ENCODE measurements at regions not wholly inside any gene's neighbourhood (a gene's known extent, or its start where the extent isn't known, plus 50 kb on each side); places are given as distances from the start of the nearest gene placed in this dataset.

DNA sequence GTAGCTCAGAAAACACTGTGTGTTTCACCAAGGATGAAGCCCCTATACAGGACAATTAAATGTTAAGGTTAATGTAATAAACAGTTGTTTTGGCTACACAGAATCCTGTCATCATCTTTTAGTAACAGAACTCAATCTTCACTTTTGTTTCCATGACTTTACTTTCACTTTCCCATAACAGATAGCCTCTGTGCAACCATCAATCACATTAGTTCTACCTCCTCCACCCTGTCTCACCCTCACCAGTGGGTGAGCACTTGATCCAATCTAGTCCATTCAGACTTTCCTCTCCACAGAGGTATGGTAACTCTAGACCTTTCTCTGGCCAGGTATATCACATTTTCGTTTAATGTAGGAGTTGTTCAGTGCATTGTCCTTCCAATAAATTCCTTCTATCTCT, 1018.5 kb downstream of the ADGRL2 start:
- H3K27me3 ChIP-seq, result peaks cover 0 to 4% (median 0%) of the 10 kb centered on the region in 4 donors
- H3K4me3 ChIP-seq, result no peak overlapping the region
- H3K27ac ChIP-seq, result no peak overlapping the region
- H3K9me3 ChIP-seq, result no peaks in the 10 kb centered on the region
- no peaks in the 10 kb centered on the region for H3K36me3 ChIP-seq
- intact Hi-C loops (cut with DNase I), result no loop called here
- TF ChIP-seq CTCF (IDR thresholded peaks at IDR 0.05), result no peak
- no peaks in the 10 kb centered on the region for H3K4me1 ChIP-seq
- no peak for ATAC-seq
- no peak for DNase-seq
- 40 to 64% methylated on average over 1 of the region's 1 CpG for WGBS, 2 donors
- no peak for FAIRE-seq

DNA sequence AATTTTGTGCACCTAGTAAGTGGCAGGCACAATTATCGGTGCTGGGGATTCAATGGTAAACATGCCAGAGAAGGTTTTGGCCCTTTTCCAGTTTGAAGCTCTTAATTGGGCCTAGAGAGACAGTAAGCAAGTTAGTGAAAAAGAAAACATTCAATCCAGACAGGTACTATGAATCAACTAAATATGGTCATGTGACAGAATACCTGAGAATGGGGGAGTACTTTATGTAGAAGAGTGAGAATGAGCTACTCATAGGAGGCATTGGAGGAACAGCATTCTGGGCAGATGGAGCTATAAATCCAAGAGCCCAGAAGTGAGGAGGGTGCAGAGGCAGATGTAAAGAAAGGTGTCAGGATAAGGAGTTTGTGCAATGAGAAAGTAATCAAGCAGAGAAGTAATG, 1017.9 kb downstream of the ADGRL2 start:
- H3K9me3 ChIP-seq, result no peaks in the 10 kb centered on the region
- no peaks in the 10 kb centered on the region for H3K36me3 ChIP-seq
- H3K4me1 ChIP-seq, result no peaks in the 10 kb centered on the region
- no peak for ATAC-seq
- peaks cover 0 to 4% (median 0%) of the 10 kb centered on the region in 4 donors for H3K27me3 ChIP-seq
- no peak for DNase-seq
- intact Hi-C loops (cut with DNase I), result no loop called here
- FAIRE-seq, result no peak
- no peak overlapping the region for H3K4me3 ChIP-seq
- 59 to 62% methylated on average over 1 of the region's 1 CpG for WGBS, 2 donors
- no peak overlapping the region for H3K27ac ChIP-seq
- no peak for TF ChIP-seq CTCF (IDR thresholded peaks at IDR 0.05)

GRCh38 chr1:82813386-82813785, 1012.7 kb downstream of the ADGRL2 start:
- ATAC-seq (no peak), FAIRE-seq (no peak), DNase-seq (no peak)
- Histone ChIP-seq H3K27me3 (peaks cover 0 to 4% (median 0%) of the 10 kb centered on the region in 4 donors), H3K27ac (no peak overlapping the region), H3K4me1 (no peaks in the 10 kb centered on the region), H3K9me3 (no peaks in the 10 kb centered on the region), H3K4me3 (no peak overlapping the region), H3K36me3 (no peaks in the 10 kb centered on the region)
- intact Hi-C loops (cut with DNase I), result no loop called here
- TF ChIP-seq CTCF (IDR thresholded peaks at IDR 0.05), result no peak

DNA sequence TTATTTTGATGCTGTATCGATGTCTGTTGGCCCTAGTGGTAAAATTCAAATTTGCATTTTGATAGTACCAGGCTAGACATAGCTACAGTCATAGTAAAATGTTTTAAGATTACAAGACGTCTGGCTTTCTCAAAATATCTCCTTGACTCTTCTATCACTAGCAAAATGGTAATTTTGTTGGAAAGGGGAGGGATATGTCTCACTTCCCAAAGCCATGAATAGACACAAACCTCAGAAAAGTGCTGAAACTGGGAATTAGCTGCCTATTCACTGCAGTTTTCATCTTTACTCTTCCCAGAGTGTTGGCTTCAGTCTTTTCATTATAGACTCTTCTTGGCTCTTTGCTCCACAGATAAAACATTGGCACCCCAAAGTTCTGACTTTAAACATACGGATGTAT, 1009.9 kb downstream of the ADGRL2 start:
- no peak for FAIRE-seq
- no peak overlapping the region for H3K4me3 ChIP-seq
- H3K27ac ChIP-seq, result no peak overlapping the region
- intact Hi-C loops (cut with DNase I), result no loop called here
- DNase-seq, result no peak
- H3K27me3 ChIP-seq, result peaks cover 0 to 4% (median 0%) of the 10 kb centered on the region in 4 donors
- no peaks in the 10 kb centered on the region for H3K36me3 ChIP-seq
- H3K4me1 ChIP-seq, result no peaks in the 10 kb centered on the region
- no peaks in the 10 kb centered on the region for H3K9me3 ChIP-seq
- 73 to 74% methylated on average over 3 of the region's 3 CpGs for WGBS, 2 donors
- no peak for ATAC-seq
- TF ChIP-seq CTCF (IDR thresholded peaks at IDR 0.05), result no peak

GRCh38 chr1:82807563-82807962, 1006.8 kb downstream of the ADGRL2 start:
- ATAC-seq (no peak), DNase-seq (no peak), FAIRE-seq (no peak)
- Histone ChIP-seq H3K4me3 (no peak overlapping the region), H3K27ac (no peak overlapping the region), H3K36me3 (no peaks in the 10 kb centered on the region), H3K27me3 (no peaks in the 10 kb centered on the region), H3K9me3 (no peaks in the 10 kb centered on the region), H3K4me1 (no peaks in the 10 kb centered on the region)
- intact Hi-C loops (cut with DNase I), result no loop called here
- 72 to 76% methylated on average over 3 of the region's 3 CpGs for WGBS, 2 donors
- no peak for TF ChIP-seq CTCF (IDR thresholded peaks at IDR 0.05)

Measured in pancreas (tissue), 10 donors.